Calu3 (cell line): ENCODE measurements at regions not wholly inside any gene's neighbourhood (a gene's known extent, or its start where the extent isn't known, plus 50 kb on each side); places are given as distances from the start of the nearest gene placed in this dataset.

ENCODE experiments used
- BruUV-seq: library from RNA; stranded (reverse); fragments of 400-500 nt; replicated peaks from 2 replicates; lab custom pipeline; 2021; lab: Mats Ljungman, UMichigan
- CTCF ChIA-PET: fragments of 300-600 bp; sonication (Branson Sonifier 250); formaldehyde crosslinking; loops from one replicate; lab custom pipeline; 2022; ENCODE audit warnings: antibody characterized with exemption; lab: Charles Lee
- DNase-seq: peaks from one replicate; pipeline ENCODE4 v3.0.0; 2022
- H3K27ac Mint-ChIP-seq: one replicate; pipeline ENCODE4 v1.8.0; 2022; ENCODE audit warnings: mixed read lengths; ENCODE audit not compliant: unreplicated experiment
- H3K27me3 Mint-ChIP-seq: one replicate; pipeline ENCODE4 v1.8.0; 2022; ENCODE audit warnings: mixed read lengths; ENCODE audit not compliant: unreplicated experiment
- H3K36me3 Mint-ChIP-seq: one replicate; pipeline ENCODE4 v1.8.0; 2022; ENCODE audit warnings: mild to moderate bottlenecking, moderate library complexity, mixed read lengths; ENCODE audit not compliant: insufficient read depth, unreplicated experiment
- H3K4me1 Mint-ChIP-seq: one replicate; pipeline ENCODE4 v1.8.0; 2022; ENCODE audit warnings: mild to moderate bottlenecking, low read depth, mixed read lengths; ENCODE audit not compliant: unreplicated experiment
- H3K4me3 Mint-ChIP-seq: one replicate; pipeline ENCODE4 v1.8.0; 2022; ENCODE audit warnings: mild to moderate bottlenecking, low read depth, moderate library complexity, mixed read lengths; ENCODE audit not compliant: unreplicated experiment
- H3K9me3 Mint-ChIP-seq: one replicate; pipeline ENCODE4 v1.8.0; 2022; ENCODE audit warnings: low read depth, mixed read lengths; ENCODE audit not compliant: unreplicated experiment
- CTCF ChIP-seq: fragments of 200-600 bp; IDR thresholded peaks from one replicate; pipeline ENCODE4 v1.8.0; 2022; ENCODE audit warnings: antibody characterized with exemption; ENCODE audit not compliant: unreplicated experiment
- intact Hi-C: fragments of 100-400 bp; cut with micrococcal nuclease; formaldehyde crosslinking; loops from one replicate; pipeline ENCODE4 v1.10.0; 2022; ENCODE audit not compliant: unreplicated experiment

GRCh38 chr1:208682664-208683013 is 438.5 kb upstream of the PLXNA2 start:
- Mint-ChIP-seq H3K4me1 (no peaks in the 10 kb centered on the region), H3K9me3 (peaks cover 7% of the 10 kb centered on the region), H3K27me3 (no peaks in the 10 kb centered on the region), H3K4me3 (no peak overlapping the region), H3K27ac (no peak overlapping the region), H3K36me3 (no peaks in the 10 kb centered on the region)
- BruUV-seq, result no TSS peak
- DNase-seq, result no peak
- intact Hi-C loops, result no loop called here
- no peak for TF ChIP-seq CTCF
- CTCF ChIA-PET, result no interaction called here

- Mint-ChIP-seq H3K36me3 (no peaks in the 10 kb centered on the region), H3K4me3 (no peak overlapping the region), H3K9me3 (peaks cover 7% of the 10 kb centered on the region), H3K27me3 (no peaks in the 10 kb centered on the region), H3K4me1 (no peaks in the 10 kb centered on the region), H3K27ac (no peak overlapping the region)
- no peak for DNase-seq
- no TSS peak for BruUV-seq
- CTCF ChIA-PET, result no interaction called here
- no peak for TF ChIP-seq CTCF
- intact Hi-C loops, result no loop called here
Observed at GRCh38 chr1:208683141-208683540, 439.0 kb upstream of the PLXNA2 start.

GRCh38 chr1:208684192-208684591 is 440.0 kb upstream of the PLXNA2 start:
- H3K27ac Mint-ChIP-seq, result no peak overlapping the region
- no peak for TF ChIP-seq CTCF
- DNase-seq, result no peak
- H3K27me3 Mint-ChIP-seq, result no peaks in the 10 kb centered on the region
- H3K9me3 Mint-ChIP-seq, result peaks cover 10% of the 10 kb centered on the region
- BruUV-seq, result no TSS peak
- intact Hi-C loops, result no loop called here
- CTCF ChIA-PET, result no interaction called here
- no peak overlapping the region for H3K4me3 Mint-ChIP-seq
- H3K4me1 Mint-ChIP-seq, result no peaks in the 10 kb centered on the region
- no peaks in the 10 kb centered on the region for H3K36me3 Mint-ChIP-seq

- Mint-ChIP-seq H3K9me3 (peaks cover 17% of the 10 kb centered on the region), H3K4me1 (no peaks in the 10 kb centered on the region), H3K27me3 (no peaks in the 10 kb centered on the region), H3K4me3 (no peak overlapping the region), H3K27ac (no peak overlapping the region), H3K36me3 (no peaks in the 10 kb centered on the region)
- CTCF ChIA-PET, result no interaction called here
- TF ChIP-seq CTCF, result no peak
- intact Hi-C loops, result no loop called here
- no TSS peak for BruUV-seq
- DNase-seq, result no peak
Observed at GRCh38 chr1:208686592-208686991, 442.4 kb upstream of the PLXNA2 start.
